GM12873 (cell line): ENCODE measurements at regions not wholly inside any gene's neighbourhood (a gene's known extent, or its start where the extent isn't known, plus 50 kb on each side); places are given as distances from the start of the nearest gene placed in this dataset.

Experiments
- TF ChIP-seq, protein P1 (sequence below): IDR thresholded peaks from 2 replicates; pipeline ENCODE4 v1.5.1; 2012; ENCODE audit warnings: low read depth, mild to moderate bottlenecking, moderate library complexity, low read length, control low read depth; ENCODE audit not compliant: insufficient read depth; ENCODE audit errors: missing control alignments

DNA sequence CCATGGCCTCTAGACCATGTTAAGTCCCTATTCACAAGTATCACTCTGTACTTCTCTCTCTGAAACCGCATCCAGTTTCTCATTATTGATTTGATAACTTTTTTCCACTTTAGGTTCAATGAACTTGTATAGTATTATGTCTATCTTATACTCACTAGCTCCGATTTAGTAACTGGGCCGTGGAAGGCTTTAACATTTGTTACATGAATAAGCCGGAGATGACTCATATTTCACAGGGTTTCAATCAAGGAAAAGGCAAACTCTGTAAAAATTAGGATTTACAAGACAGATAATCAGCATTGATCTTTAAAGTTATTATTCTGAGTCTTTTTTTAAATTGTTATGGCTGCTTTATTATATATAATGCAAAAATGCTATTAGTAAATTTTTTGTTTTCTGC, 662.2 kb upstream of the CNTN5 start:
- TF ChIP-seq, protein P1, sequence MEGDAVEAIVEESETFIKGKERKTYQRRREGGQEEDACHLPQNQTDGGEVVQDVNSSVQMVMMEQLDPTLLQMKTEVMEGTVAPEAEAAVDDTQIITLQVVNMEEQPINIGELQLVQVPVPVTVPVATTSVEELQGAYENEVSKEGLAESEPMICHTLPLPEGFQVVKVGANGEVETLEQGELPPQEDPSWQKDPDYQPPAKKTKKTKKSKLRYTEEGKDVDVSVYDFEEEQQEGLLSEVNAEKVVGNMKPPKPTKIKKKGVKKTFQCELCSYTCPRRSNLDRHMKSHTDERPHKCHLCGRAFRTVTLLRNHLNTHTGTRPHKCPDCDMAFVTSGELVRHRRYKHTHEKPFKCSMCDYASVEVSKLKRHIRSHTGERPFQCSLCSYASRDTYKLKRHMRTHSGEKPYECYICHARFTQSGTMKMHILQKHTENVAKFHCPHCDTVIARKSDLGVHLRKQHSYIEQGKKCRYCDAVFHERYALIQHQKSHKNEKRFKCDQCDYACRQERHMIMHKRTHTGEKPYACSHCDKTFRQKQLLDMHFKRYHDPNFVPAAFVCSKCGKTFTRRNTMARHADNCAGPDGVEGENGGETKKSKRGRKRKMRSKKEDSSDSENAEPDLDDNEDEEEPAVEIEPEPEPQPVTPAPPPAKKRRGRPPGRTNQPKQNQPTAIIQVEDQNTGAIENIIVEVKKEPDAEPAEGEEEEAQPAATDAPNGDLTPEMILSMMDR = no peak

DNA sequence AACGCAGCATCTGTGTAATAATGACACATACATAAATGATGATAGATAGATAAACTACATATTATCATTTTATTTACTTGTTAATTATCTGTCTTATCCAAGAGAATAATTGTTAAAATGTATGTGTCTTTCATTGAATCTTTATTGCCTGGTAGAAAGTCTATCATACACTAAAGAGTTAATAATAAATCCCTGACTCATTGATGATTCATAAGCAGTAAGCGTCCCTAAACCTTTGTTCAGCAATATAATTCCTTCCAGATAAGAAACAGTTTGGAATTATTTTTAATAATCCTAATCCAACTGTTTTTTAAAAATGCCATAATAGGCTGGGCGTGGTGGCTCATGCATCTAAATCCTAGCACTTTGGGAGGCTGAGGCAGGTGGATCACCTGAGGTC, 655.6 kb upstream of the CNTN5 start:
- TF ChIP-seq, protein P1 = no peak

DNA sequence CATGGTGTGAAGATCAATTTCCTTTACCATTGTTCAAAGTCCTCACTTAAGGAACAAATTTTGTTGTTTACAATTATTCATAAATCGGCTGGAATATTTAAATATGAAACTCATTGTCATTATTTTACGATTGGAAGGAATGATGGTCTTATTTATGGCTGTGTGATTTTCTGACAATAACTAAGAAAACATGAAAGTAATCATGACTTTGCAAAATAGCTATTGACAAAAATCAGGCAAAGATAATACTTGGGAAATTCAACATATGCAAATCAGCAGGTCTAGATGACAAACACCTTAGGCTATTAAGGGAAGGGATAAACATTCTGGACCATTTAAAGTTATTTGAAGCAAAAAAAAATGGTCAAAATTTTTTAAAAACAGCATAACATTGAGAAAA, 654.8 kb upstream of the CNTN5 start:
- TF ChIP-seq, protein P1 = no peak

DNA sequence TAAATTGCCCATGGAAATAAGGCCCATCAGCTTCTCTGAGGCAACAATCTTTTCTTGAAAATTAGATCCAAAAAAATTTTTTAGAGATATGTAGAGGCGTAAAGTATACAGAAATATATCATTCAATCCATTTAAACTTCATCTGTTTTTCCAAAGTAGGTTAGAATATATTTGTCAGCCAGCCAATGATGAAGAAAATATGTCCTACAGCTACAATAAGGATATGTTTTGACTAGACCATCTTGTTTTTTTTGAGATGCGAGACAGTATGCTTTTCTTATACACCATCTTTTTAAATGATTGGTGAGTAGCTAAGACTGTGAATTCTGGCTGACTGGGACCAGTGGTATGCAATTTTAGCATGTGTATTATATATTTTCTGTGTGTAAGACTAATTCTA, 630.4 kb upstream of the CNTN5 start:
- TF ChIP-seq, protein P1 = no peak

DNA sequence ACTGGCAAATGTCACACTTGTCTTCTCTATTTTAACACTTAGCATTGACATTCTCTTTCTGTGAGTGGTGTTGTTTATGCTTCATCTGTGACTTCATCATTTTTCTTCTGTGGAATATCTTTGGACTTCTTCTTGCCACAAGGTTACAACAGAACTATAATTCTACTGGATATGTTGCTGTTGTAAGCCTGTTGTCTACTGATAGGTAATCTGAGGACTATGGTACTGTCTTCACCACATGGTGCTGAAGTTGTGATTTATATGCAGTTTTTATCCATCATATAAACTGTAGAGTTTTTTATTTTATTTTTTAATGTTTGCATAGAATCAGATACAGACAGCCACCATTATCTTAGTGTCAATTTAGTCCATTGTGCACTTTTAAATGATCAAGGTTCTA, 622.2 kb upstream of the CNTN5 start:
- TF ChIP-seq, protein P1 = no peak

DNA sequence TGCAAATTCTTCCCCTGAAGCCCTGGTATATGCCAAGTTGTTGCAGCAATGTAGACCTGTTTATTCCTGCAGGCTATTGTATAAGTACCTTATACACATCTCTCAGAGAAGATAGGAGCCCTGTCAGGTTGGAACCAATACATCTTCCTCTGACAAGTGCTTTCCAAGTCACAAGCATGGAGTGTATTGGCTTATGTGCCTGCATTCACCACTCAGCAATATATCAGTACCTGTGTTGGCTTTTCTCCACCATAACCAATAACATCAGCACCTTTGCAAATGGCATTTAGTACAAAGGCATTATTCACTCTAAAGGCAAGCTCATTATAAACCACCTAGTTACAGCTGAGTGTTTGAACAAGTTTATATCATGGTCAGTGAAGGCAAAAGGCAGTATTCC, 611.7 kb upstream of the CNTN5 start:
- TF ChIP-seq, protein P1 = no peak

DNA sequence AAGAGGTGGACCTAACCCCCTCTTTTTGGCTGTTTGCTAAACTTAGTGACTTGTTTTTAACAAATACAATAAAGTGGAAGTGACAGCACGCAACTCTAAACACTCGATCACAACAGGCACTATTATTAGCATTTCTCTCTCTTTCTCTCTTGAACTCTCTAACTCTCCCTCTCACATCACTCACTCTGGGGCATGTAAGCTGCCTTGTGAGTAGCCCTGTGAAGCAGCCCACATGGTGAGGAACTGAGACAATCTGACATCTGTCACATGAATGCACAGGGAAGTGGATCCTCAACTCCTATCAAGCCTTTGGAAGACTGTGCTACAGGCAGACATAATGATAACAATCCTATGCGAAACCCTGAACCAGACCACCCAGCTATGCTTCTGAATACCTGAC, 609.0 kb upstream of the CNTN5 start:
- TF ChIP-seq, protein P1 = no peak
